Calu3 (cell line): ENCODE measurements at regions not wholly inside any gene's neighbourhood (a gene's known extent, or its start where the extent isn't known, plus 50 kb on each side); places are given as distances from the start of the nearest gene placed in this dataset.

Experiments
- BruUV-seq: library from RNA; stranded (reverse); fragments of 400-500 nt; replicated peaks from 2 replicates; lab custom pipeline; 2021; lab: Mats Ljungman, UMichigan
- CTCF ChIA-PET: fragments of 300-600 bp; sonication (Branson Sonifier 250); formaldehyde crosslinking; loops from one replicate; lab custom pipeline; 2022; ENCODE audit warnings: antibody characterized with exemption; lab: Charles Lee
- DNase-seq: peaks from one replicate; pipeline ENCODE4 v3.0.0; 2022
- H3K27ac Mint-ChIP-seq: one replicate; pipeline ENCODE4 v1.8.0; 2022; ENCODE audit warnings: mixed read lengths; ENCODE audit not compliant: unreplicated experiment
- H3K27me3 Mint-ChIP-seq: one replicate; pipeline ENCODE4 v1.8.0; 2022; ENCODE audit warnings: mixed read lengths; ENCODE audit not compliant: unreplicated experiment
- H3K36me3 Mint-ChIP-seq: one replicate; pipeline ENCODE4 v1.8.0; 2022; ENCODE audit warnings: mild to moderate bottlenecking, moderate library complexity, mixed read lengths; ENCODE audit not compliant: insufficient read depth, unreplicated experiment
- H3K4me1 Mint-ChIP-seq: one replicate; pipeline ENCODE4 v1.8.0; 2022; ENCODE audit warnings: mild to moderate bottlenecking, low read depth, mixed read lengths; ENCODE audit not compliant: unreplicated experiment
- H3K4me3 Mint-ChIP-seq: one replicate; pipeline ENCODE4 v1.8.0; 2022; ENCODE audit warnings: mild to moderate bottlenecking, low read depth, moderate library complexity, mixed read lengths; ENCODE audit not compliant: unreplicated experiment
- H3K9me3 Mint-ChIP-seq: one replicate; pipeline ENCODE4 v1.8.0; 2022; ENCODE audit warnings: low read depth, mixed read lengths; ENCODE audit not compliant: unreplicated experiment
- CTCF ChIP-seq: fragments of 200-600 bp; IDR thresholded peaks from one replicate; pipeline ENCODE4 v1.8.0; 2022; ENCODE audit warnings: antibody characterized with exemption; ENCODE audit not compliant: unreplicated experiment
- intact Hi-C: fragments of 100-400 bp; cut with micrococcal nuclease; formaldehyde crosslinking; loops from one replicate; pipeline ENCODE4 v1.10.0; 2022; ENCODE audit not compliant: unreplicated experiment

DNA sequence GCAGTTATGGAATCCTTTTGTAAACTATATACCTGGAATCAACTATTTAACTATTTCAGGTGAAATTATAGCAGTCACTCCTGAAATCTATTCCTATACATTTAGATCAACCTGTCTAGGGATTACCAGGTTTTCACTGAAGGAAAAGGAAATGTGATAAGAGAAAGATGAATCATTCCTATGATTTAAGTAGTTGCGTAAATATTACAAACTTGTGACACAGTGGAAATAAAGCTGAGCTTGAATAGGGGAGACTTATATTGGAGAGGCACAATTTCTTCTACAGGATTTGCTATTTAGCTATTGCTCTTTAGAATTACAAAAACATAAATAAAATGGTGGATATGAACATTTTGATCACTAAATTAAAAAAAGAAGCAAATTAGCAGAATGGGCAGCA is 284.1 kb upstream of the EPHA5 start:
- no peaks in the 10 kb centered on the region for H3K27me3 Mint-ChIP-seq
- no peak overlapping the region for H3K27ac Mint-ChIP-seq
- no TSS peak for BruUV-seq
- TF ChIP-seq CTCF: no peak
- no peak overlapping the region for H3K4me3 Mint-ChIP-seq
- no peak for DNase-seq
- CTCF ChIA-PET: no interaction called here
- H3K9me3 Mint-ChIP-seq: peaks cover 2% of the 10 kb centered on the region
- no peaks in the 10 kb centered on the region for H3K4me1 Mint-ChIP-seq
- H3K36me3 Mint-ChIP-seq: no peaks in the 10 kb centered on the region
- intact Hi-C loops: no loop called here

DNA sequence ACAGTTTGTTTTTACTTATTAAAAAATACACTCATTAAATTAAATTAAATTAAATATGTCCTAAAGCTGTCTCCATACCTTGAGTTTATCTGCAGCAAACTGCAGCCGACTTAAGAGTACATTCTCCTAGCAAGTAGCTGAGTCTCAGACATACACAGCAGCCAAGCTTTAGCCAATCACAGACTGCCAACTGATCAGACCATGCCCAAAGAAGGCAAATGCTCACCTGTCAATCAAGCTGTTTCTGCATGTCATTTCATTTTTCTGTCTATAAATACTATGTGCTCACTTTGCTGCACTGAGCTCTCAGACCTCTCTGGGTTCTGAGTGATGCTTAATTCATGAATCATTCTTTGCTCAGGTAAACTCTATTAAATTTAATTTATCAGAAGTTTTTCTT is 280.9 kb upstream of the EPHA5 start:
- no peaks in the 10 kb centered on the region for H3K9me3 Mint-ChIP-seq
- no peaks in the 10 kb centered on the region for H3K4me1 Mint-ChIP-seq
- CTCF ChIA-PET: no interaction called here
- H3K36me3 Mint-ChIP-seq: no peaks in the 10 kb centered on the region
- TF ChIP-seq CTCF: no peak
- intact Hi-C loops: no loop called here
- no peaks in the 10 kb centered on the region for H3K27me3 Mint-ChIP-seq
- BruUV-seq: no TSS peak
- DNase-seq: no peak
- H3K4me3 Mint-ChIP-seq: no peak overlapping the region
- no peak overlapping the region for H3K27ac Mint-ChIP-seq

- no peak for DNase-seq
- H3K27me3 Mint-ChIP-seq: no peaks in the 10 kb centered on the region
- no peaks in the 10 kb centered on the region for H3K36me3 Mint-ChIP-seq
- H3K27ac Mint-ChIP-seq: no peak overlapping the region
- intact Hi-C loops: no loop called here
- CTCF ChIA-PET: no interaction called here
- no peaks in the 10 kb centered on the region for H3K4me1 Mint-ChIP-seq
- no peak for TF ChIP-seq CTCF
- BruUV-seq: no TSS peak
- H3K9me3 Mint-ChIP-seq: no peaks in the 10 kb centered on the region
- H3K4me3 Mint-ChIP-seq: no peak overlapping the region
Measured at GRCh38 chr4:65943076-65943475, 272.8 kb upstream of the EPHA5 start.

DNA sequence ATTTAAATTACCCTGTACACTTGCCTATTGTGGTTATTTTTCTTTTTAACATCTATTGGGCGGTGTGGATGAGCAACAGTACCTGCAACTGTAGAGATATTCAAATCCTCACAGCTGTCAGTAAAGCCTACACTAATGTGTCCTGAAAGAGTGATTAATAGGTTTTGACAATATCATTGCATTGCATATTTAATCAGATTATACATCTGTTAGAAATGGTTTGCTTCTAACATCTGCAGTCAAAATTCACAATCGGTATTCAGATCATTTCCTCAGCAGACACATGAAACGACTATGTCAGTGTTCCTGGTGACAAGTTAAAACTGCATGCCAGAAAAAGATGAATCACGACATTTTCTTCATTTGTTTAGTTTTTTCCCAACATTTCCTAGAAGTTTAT is 254.6 kb upstream of the EPHA5 start:
- intact Hi-C loops: no loop called here
- H3K4me3 Mint-ChIP-seq: no peak overlapping the region
- H3K27me3 Mint-ChIP-seq: no peaks in the 10 kb centered on the region
- H3K4me1 Mint-ChIP-seq: no peaks in the 10 kb centered on the region
- no peak for DNase-seq
- TF ChIP-seq CTCF: no peak
- CTCF ChIA-PET: no interaction called here
- peaks cover 3% of the 10 kb centered on the region for H3K9me3 Mint-ChIP-seq
- BruUV-seq: no TSS peak
- no peaks in the 10 kb centered on the region for H3K36me3 Mint-ChIP-seq
- no peak overlapping the region for H3K27ac Mint-ChIP-seq

- DNase-seq: no peak
- TF ChIP-seq CTCF: no peak
- Mint-ChIP-seq H3K27ac (no peak overlapping the region), H3K36me3 (no peaks in the 10 kb centered on the region), H3K27me3 (no peaks in the 10 kb centered on the region), H3K4me3 (no peak overlapping the region), H3K4me1 (no peaks in the 10 kb centered on the region), H3K9me3 (peaks cover 3% of the 10 kb centered on the region)
- no TSS peak for BruUV-seq
- CTCF ChIA-PET: no interaction called here
- intact Hi-C loops: no loop called here
Measured at GRCh38 chr4:65923616-65924015, 253.3 kb upstream of the EPHA5 start.
